Neural progenitor cell (in vitro differentiated cells): ENCODE measurements at regions not wholly inside any gene's neighbourhood (a gene's known extent, or its start where the extent isn't known, plus 50 kb on each side); places are given as distances from the start of the nearest gene placed in this dataset.

Experiments
- DNase-seq: peaks from one replicate; pipeline ENCODE4 v3.0.0-alpha.2; 2016; ENCODE audit warnings: low spot score
- H2AFZ ChIP-seq: fragments of 200-600 bp; sonication (generic); replicated peaks from 2 replicates; pipeline ENCODE4 v1.6.1; 2016; ENCODE audit warnings: antibody characterized with exemption
- H3F3A ChIP-seq: fragments of 200-600 bp; sonication (generic); 2 replicates; pipeline ENCODE4 v1.6.1; 2016; ENCODE audit warnings: antibody characterized with exemption, low read depth
- H3K27ac ChIP-seq: fragments of 200-600 bp; sonication (generic); 2 replicates; pipeline ENCODE4 v1.5.1; 2016; ENCODE audit warnings: mild to moderate bottlenecking
- H3K27me3 ChIP-seq: fragments of 200-600 bp; sonication (generic); 2 replicates; pipeline ENCODE4 v1.6.1; 2016; ENCODE audit warnings: mild to moderate bottlenecking, moderate library complexity
- H3K36me3 ChIP-seq: fragments of 200-600 bp; sonication (generic); 2 replicates; pipeline ENCODE4 v1.5.1; 2016
- H3K4me1 ChIP-seq: fragments of 200-600 bp; sonication (generic); 2 replicates; pipeline ENCODE4 v1.6.1; 2016; ENCODE audit warnings: mixed run types
- H3K4me2 ChIP-seq: fragments of 200-600 bp; sonication (generic); 2 replicates; pipeline ENCODE4 v1.6.1; 2016
- H3K4me3 ChIP-seq: fragments of 200-600 bp; sonication (generic); 2 replicates; pipeline ENCODE4 v1.5.1; 2016
- H3K79me2 ChIP-seq: fragments of 200-600 bp; sonication (generic); 2 replicates; pipeline ENCODE4 v1.6.1; 2016; ENCODE audit warnings: low read depth
- H3K9ac ChIP-seq: fragments of 200-600 bp; sonication (generic); 2 replicates; pipeline ENCODE4 v1.6.1; 2016
- H3K9me3 ChIP-seq: fragments of 200-600 bp; sonication (generic); 2 replicates; pipeline ENCODE4 v1.5.1; 2016; ENCODE audit warnings: low read depth
- H4K20me1 ChIP-seq: fragments of 200-600 bp; sonication (generic); 2 replicates; pipeline ENCODE4 v1.6.1; 2016; ENCODE audit warnings: low read depth
- H3K27ac Mint-ChIP-seq: 3 replicates; pipeline ENCODE4 v1.8.0; 2021; ENCODE audit warnings: mixed read lengths
- H3K27me3 Mint-ChIP-seq: 2 replicates; pipeline ENCODE4 v1.8.0; 2022; ENCODE audit warnings: low read depth, mild to moderate bottlenecking, inconsistent platforms, moderate library complexity, mixed read lengths; ENCODE audit not compliant: insufficient read depth
- H3K36me3 Mint-ChIP-seq: 3 replicates; pipeline ENCODE4 v1.8.0; 2021; ENCODE audit warnings: mixed read lengths
- H3K4me1 Mint-ChIP-seq: 3 replicates; pipeline ENCODE4 v1.8.0; 2021; ENCODE audit warnings: mixed read lengths
- H3K4me3 Mint-ChIP-seq: 3 replicates; pipeline ENCODE4 v1.8.0; 2021; ENCODE audit warnings: mild to moderate bottlenecking, moderate library complexity, mixed read lengths
- H3K9me3 Mint-ChIP-seq: 3 replicates; pipeline ENCODE4 v1.8.0; 2020; ENCODE audit warnings: mixed read lengths
- EZH2 ChIP-seq: fragments of 200-600 bp; sonication (generic); IDR thresholded peaks from 2 replicates; pipeline ENCODE4 v1.6.1; 2017; ENCODE audit warnings: antibody characterized with exemption, mild to moderate bottlenecking, moderate library complexity
- EZH2phosphoT487 ChIP-seq: fragments of 200-600 bp; sonication (generic); IDR thresholded peaks from 2 replicates; pipeline ENCODE4 v1.6.1; 2017; ENCODE audit warnings: antibody characterized with exemption
- TF ChIP-seq, protein P1 (sequence below): fragments of 200-600 bp; sonication (generic); IDR thresholded peaks from 2 replicates; pipeline ENCODE4 v1.5.1; 2017; ENCODE audit warnings: antibody characterized with exemption, mild to moderate bottlenecking

- Mint-ChIP-seq H3K27ac (no peak overlapping the region), H3K4me1 (no peaks in the 10 kb centered on the region), H3K9me3 (no peaks in the 10 kb centered on the region), H3K36me3 (no peaks in the 10 kb centered on the region), H3K27me3 (no peaks in the 10 kb centered on the region), H3K4me3 (no peak overlapping the region)
- no peak for DNase-seq
- no peaks in the 10 kb centered on the region for H3K36me3 ChIP-seq
- no peak for TF ChIP-seq EZH2
- no peak for TF ChIP-seq EZH2phosphoT487
- TF ChIP-seq, protein P1, sequence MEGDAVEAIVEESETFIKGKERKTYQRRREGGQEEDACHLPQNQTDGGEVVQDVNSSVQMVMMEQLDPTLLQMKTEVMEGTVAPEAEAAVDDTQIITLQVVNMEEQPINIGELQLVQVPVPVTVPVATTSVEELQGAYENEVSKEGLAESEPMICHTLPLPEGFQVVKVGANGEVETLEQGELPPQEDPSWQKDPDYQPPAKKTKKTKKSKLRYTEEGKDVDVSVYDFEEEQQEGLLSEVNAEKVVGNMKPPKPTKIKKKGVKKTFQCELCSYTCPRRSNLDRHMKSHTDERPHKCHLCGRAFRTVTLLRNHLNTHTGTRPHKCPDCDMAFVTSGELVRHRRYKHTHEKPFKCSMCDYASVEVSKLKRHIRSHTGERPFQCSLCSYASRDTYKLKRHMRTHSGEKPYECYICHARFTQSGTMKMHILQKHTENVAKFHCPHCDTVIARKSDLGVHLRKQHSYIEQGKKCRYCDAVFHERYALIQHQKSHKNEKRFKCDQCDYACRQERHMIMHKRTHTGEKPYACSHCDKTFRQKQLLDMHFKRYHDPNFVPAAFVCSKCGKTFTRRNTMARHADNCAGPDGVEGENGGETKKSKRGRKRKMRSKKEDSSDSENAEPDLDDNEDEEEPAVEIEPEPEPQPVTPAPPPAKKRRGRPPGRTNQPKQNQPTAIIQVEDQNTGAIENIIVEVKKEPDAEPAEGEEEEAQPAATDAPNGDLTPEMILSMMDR, result no peak
- no peak overlapping the region for H2AFZ ChIP-seq
- no peaks in the 10 kb centered on the region for H4K20me1 ChIP-seq
- peaks cover 6% of the 10 kb centered on the region for H3K4me1 ChIP-seq
- H3F3A ChIP-seq, result peaks cover 4% of the 10 kb centered on the region
- no peak overlapping the region for H3K9ac ChIP-seq
- H3K79me2 ChIP-seq, result no peaks in the 10 kb centered on the region
- no peak overlapping the region for H3K4me3 ChIP-seq
- no peaks in the 10 kb centered on the region for H3K9me3 ChIP-seq
- no peaks in the 10 kb centered on the region for H3K27me3 ChIP-seq
- no peak overlapping the region for H3K27ac ChIP-seq
- no peak overlapping the region for H3K4me2 ChIP-seq
Measured at GRCh38 chr12:45622210-45622937, 107.1 kb upstream of the ARID2 start.

- Mint-ChIP-seq H3K4me3 (no peak overlapping the region), H3K27ac (no peak overlapping the region), H3K4me1 (no peaks in the 10 kb centered on the region), H3K9me3 (no peaks in the 10 kb centered on the region), H3K27me3 (no peaks in the 10 kb centered on the region), H3K36me3 (no peaks in the 10 kb centered on the region)
- TF ChIP-seq EZH2phosphoT487 (no peak), EZH2 (no peak)
- TF ChIP-seq, protein P1, result no peak
- Histone ChIP-seq H2AFZ (peak overlapping the region; percentile 46), H3F3A (peaks cover 8% of the 10 kb centered on the region), H3K4me1 (peaks cover 12% of the 10 kb centered on the region), H3K9me3 (no peaks in the 10 kb centered on the region), H4K20me1 (no peaks in the 10 kb centered on the region), H3K4me3 (no peak overlapping the region), H3K36me3 (no peaks in the 10 kb centered on the region), H3K27me3 (no peaks in the 10 kb centered on the region), H3K79me2 (no peaks in the 10 kb centered on the region), H3K27ac (no peak overlapping the region), H3K4me2 (no peak overlapping the region), H3K9ac (no peak overlapping the region)
- DNase-seq, result no peak
Measured at GRCh38 chr12:45623221-45623620, 106.3 kb upstream of the ARID2 start.

DNA sequence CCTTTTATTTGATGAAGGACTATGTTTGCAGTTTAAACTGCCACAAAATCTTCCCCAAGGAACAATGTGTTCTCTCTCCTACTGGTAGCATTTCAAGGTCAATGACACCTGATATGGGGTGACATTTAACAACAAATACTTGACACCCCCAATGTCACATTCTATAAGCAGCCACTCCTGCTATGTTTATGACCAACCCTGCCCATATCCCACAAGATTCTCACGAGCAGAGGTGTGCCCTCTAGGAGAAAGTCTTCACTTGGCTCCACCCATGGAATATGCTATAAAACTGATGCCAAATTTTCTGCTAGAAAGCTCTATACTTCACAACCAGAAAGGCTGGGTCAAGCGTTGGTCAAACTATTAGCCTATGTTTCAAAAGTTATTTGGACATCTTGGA, 105.6 kb upstream of the ARID2 start:
- H3K9me3 ChIP-seq, result no peaks in the 10 kb centered on the region
- H3K27me3 Mint-ChIP-seq, result no peaks in the 10 kb centered on the region
- H3K9me3 Mint-ChIP-seq, result no peaks in the 10 kb centered on the region
- no peaks in the 10 kb centered on the region for H3K36me3 Mint-ChIP-seq
- no peak overlapping the region for H3K4me3 ChIP-seq
- H3K79me2 ChIP-seq, result no peaks in the 10 kb centered on the region
- H3K27me3 ChIP-seq, result no peaks in the 10 kb centered on the region
- H3K4me3 Mint-ChIP-seq, result no peak overlapping the region
- H3K4me1 ChIP-seq, result peaks cover 12% of the 10 kb centered on the region
- no peak overlapping the region for H2AFZ ChIP-seq
- H3F3A ChIP-seq, result peaks cover 8% of the 10 kb centered on the region
- no peaks in the 10 kb centered on the region for H4K20me1 ChIP-seq
- H3K27ac Mint-ChIP-seq, result no peak overlapping the region
- no peak for DNase-seq
- H3K4me1 Mint-ChIP-seq, result no peaks in the 10 kb centered on the region
- H3K4me2 ChIP-seq, result no peak overlapping the region
- H3K36me3 ChIP-seq, result no peaks in the 10 kb centered on the region
- H3K27ac ChIP-seq, result no peak overlapping the region
- TF ChIP-seq EZH2 (no peak), EZH2phosphoT487 (no peak)
- TF ChIP-seq, protein P1, result no peak
- no peak overlapping the region for H3K9ac ChIP-seq
